ENCODE measurements at regions not wholly inside any gene's neighbourhood (a gene's known extent, or its start where the extent isn't known, plus 50 kb on each side); places are given as distances from the start of the nearest gene placed in this dataset.

- TF ChIP-seq, protein P1, sequence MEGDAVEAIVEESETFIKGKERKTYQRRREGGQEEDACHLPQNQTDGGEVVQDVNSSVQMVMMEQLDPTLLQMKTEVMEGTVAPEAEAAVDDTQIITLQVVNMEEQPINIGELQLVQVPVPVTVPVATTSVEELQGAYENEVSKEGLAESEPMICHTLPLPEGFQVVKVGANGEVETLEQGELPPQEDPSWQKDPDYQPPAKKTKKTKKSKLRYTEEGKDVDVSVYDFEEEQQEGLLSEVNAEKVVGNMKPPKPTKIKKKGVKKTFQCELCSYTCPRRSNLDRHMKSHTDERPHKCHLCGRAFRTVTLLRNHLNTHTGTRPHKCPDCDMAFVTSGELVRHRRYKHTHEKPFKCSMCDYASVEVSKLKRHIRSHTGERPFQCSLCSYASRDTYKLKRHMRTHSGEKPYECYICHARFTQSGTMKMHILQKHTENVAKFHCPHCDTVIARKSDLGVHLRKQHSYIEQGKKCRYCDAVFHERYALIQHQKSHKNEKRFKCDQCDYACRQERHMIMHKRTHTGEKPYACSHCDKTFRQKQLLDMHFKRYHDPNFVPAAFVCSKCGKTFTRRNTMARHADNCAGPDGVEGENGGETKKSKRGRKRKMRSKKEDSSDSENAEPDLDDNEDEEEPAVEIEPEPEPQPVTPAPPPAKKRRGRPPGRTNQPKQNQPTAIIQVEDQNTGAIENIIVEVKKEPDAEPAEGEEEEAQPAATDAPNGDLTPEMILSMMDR (conservative IDR thresholded peaks at IDR 0.05) = no peak
- H3K36me3 Mint-ChIP-seq (ENCODE audit: low read depth) = no peaks in the 10 kb centered on the region
- H3K27me3 Mint-ChIP-seq (ENCODE audit: low read depth) = no peaks in the 10 kb centered on the region
- H3K27ac Mint-ChIP-seq (ENCODE audit: unreplicated experiment) = no peak overlapping the region
- DNase-seq (ENCODE audit: low read depth, low spot score) = no peak
- no peaks in the 10 kb centered on the region for H3K4me1 Mint-ChIP-seq
- no peak overlapping the region for H3K4me3 Mint-ChIP-seq
- H3K9me3 Mint-ChIP-seq = no peaks in the 10 kb centered on the region
Observed at GRCh38 chr4:66202870-66203269, 532.6 kb upstream of the EPHA5 start.

GRCh38 chr4:66197451-66197850, 527.2 kb upstream of the EPHA5 start:
- no peak overlapping the region for H3K4me3 Mint-ChIP-seq
- TF ChIP-seq, protein P1 (conservative IDR thresholded peaks at IDR 0.05) = no peak
- no peaks in the 10 kb centered on the region for H3K9me3 Mint-ChIP-seq
- DNase-seq (ENCODE audit: low read depth, low spot score) = no peak
- no peaks in the 10 kb centered on the region for H3K4me1 Mint-ChIP-seq
- H3K27me3 Mint-ChIP-seq (ENCODE audit: low read depth) = no peaks in the 10 kb centered on the region
- H3K36me3 Mint-ChIP-seq (ENCODE audit: low read depth) = no peaks in the 10 kb centered on the region
- H3K27ac Mint-ChIP-seq (ENCODE audit: unreplicated experiment) = no peak overlapping the region

GRCh38 chr4:66193487-66193886, 523.2 kb upstream of the EPHA5 start:
- TF ChIP-seq, protein P1 (conservative IDR thresholded peaks at IDR 0.05) = no peak
- Mint-ChIP-seq H3K9me3 (no peaks in the 10 kb centered on the region), H3K27ac (ENCODE audit: unreplicated experiment) (no peak overlapping the region), H3K4me3 (no peak overlapping the region), H3K36me3 (ENCODE audit: low read depth) (no peaks in the 10 kb centered on the region), H3K27me3 (ENCODE audit: low read depth) (no peaks in the 10 kb centered on the region), H3K4me1 (no peaks in the 10 kb centered on the region)
- DNase-seq (ENCODE audit: low read depth, low spot score) = no peak

- no peak for DNase-seq (ENCODE audit: low read depth, low spot score)
- Mint-ChIP-seq H3K36me3 (ENCODE audit: low read depth) (no peaks in the 10 kb centered on the region), H3K4me1 (no peaks in the 10 kb centered on the region), H3K27ac (ENCODE audit: unreplicated experiment) (no peak overlapping the region), H3K9me3 (peaks cover 8% of the 10 kb centered on the region), H3K27me3 (ENCODE audit: low read depth) (no peaks in the 10 kb centered on the region), H3K4me3 (no peak overlapping the region)
- TF ChIP-seq, protein P1 (conservative IDR thresholded peaks at IDR 0.05) = no peak
Observed at GRCh38 chr4:66187175-66187720, 517.0 kb upstream of the EPHA5 start.

DNA sequence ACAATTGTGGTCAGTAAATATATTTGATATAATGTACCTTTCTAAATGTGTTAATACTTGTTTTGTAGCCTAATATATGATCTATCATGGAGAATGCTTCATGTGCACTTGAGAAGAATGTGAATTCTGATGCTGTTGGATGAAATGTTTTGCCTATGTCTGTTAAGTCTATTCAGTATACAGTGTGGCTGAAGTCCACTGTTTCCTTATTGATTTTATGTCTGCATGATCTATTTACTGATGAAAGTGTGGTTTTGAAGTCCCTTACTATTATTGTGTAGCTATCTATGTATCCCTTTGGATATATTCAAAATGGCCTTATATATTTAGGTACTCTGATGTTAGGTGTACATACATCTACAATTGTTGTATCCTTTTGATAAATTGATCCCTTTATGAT, 515.8 kb upstream of the EPHA5 start:
- TF ChIP-seq, protein P1 (conservative IDR thresholded peaks at IDR 0.05) = no peak
- no peak overlapping the region for H3K4me3 Mint-ChIP-seq
- H3K27ac Mint-ChIP-seq (ENCODE audit: unreplicated experiment) = no peak overlapping the region
- no peak for DNase-seq (ENCODE audit: low read depth, low spot score)
- H3K4me1 Mint-ChIP-seq = no peaks in the 10 kb centered on the region
- H3K27me3 Mint-ChIP-seq (ENCODE audit: low read depth) = no peaks in the 10 kb centered on the region
- H3K36me3 Mint-ChIP-seq (ENCODE audit: low read depth) = peaks cover 4% of the 10 kb centered on the region
- peaks cover 13% of the 10 kb centered on the region for H3K9me3 Mint-ChIP-seq
